Upper lobe of left lung (tissue), 4 donors: ENCODE measurements at regions not wholly inside any gene's neighbourhood (a gene's known extent, or its start where the extent isn't known, plus 50 kb on each side); places are given as distances from the start of the nearest gene placed in this dataset.

Source experiments
- EP300 ChIP-seq, 4 donors: sonication (generic); formaldehyde crosslinking; IDR thresholded peaks; one replicate each; pipeline ENCODE4 v1.5.1; 2017; ENCODE audit warnings: antibody characterized with exemption in 4 of 4, control low read depth in 2 of 4
- TF ChIP-seq, protein P1 (sequence below), 6 experiments: fragments of 450-650 bp in 4 of 6; fragments of 200-600 bp in 2 of 6; sonication (generic) in 2 of 6; IDR thresholded peaks; one replicate each; pipeline ENCODE4 v1.5.1; 2016 to 2019; ENCODE audit warnings: antibody characterized with exemption in 6 of 6

DNA sequence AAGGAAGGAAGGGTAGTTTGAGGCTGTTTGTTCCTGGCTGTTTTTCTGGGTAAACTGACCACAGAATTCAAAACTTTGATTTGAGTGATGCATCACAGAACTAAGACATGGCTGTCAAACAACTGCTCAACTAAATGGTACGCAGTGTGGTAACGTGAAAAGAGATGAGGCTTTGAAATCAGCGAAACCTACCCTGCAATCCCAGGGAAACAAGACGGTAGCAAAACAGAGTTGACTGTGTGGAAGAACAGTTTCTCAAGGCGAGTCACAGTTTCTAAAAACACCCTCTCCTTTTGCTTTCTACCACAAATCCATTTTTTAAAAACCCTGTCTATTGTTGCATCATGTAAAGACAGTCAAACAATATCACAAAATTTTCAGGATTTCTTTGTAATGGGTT is 156.0 kb upstream of the MAF start:
- TF ChIP-seq, protein P1, sequence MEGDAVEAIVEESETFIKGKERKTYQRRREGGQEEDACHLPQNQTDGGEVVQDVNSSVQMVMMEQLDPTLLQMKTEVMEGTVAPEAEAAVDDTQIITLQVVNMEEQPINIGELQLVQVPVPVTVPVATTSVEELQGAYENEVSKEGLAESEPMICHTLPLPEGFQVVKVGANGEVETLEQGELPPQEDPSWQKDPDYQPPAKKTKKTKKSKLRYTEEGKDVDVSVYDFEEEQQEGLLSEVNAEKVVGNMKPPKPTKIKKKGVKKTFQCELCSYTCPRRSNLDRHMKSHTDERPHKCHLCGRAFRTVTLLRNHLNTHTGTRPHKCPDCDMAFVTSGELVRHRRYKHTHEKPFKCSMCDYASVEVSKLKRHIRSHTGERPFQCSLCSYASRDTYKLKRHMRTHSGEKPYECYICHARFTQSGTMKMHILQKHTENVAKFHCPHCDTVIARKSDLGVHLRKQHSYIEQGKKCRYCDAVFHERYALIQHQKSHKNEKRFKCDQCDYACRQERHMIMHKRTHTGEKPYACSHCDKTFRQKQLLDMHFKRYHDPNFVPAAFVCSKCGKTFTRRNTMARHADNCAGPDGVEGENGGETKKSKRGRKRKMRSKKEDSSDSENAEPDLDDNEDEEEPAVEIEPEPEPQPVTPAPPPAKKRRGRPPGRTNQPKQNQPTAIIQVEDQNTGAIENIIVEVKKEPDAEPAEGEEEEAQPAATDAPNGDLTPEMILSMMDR (IDR thresholded peaks at IDR 0.05): no peak
- no peak for TF ChIP-seq EP300 (IDR thresholded peaks at IDR 0.05)
